GM19035 (cell line): ENCODE measurements at regions not wholly inside any gene's neighbourhood (a gene's known extent, or its start where the extent isn't known, plus 50 kb on each side); places are given as distances from the start of the nearest gene placed in this dataset.

Experiments
- ATAC-seq: cut with Tn5 transposase; IDR thresholded peaks from one replicate; pipeline ENCODE4 v1.9.1; 2021; ENCODE audit not compliant: unreplicated experiment

DNA sequence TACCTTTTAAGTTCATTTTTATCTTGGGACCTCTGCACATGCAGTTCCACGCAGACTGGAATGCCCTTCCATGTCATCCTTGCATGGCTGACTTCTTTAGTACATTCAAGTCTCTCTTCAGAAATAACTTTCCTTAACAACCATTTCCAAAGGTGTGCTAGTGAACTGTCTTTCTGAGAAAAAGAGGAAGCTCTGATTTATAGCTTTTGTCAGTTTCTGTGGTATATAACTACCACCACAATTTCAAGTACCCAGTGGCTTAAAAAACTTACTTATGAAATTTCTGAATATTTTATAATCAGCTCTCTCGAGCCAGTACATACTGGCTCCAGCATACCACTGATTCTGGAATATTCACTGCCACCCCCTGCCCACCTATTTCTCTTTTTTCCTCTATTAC lies 1613.8 kb downstream of the MAT2B start:
- no peak for ATAC-seq

DNA sequence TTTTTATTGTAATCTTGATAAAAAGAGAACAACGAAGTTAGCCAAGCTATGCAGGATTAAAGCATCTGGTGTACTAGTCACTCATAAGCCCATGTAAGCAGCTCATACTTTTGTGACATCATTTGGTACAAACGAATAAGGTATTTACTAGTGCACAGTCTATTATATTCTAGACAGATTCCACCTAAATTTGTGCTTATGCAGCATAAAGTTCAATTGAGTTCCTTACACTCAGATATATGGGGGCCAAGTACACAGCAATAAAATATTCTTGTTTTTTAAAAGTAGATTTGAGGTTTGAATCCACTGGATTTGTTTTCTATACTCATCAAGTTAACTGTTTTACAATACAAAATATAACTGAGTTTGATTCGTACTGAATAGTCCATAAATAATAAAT lies 1621.2 kb downstream of the MAT2B start:
- ATAC-seq: no peak

DNA sequence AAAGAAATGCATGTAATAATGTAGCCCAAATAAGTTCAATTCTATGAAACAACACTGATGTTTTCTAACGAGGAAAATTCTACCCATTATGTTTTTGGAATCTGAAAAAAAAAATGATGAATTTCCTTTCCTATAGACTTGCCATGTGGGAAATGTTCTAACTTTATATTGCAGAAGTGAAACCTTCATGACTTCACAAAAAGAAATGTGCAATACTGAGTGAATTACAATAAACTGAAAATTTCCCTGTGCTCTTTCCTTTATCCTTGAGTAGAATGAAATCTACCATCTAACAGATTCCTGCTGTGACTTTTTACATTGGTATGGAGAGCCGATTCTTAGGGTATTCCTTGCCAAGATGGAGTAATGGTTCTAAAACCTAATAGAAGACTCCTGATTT lies 1622.5 kb downstream of the MAT2B start:
- no peak for ATAC-seq

DNA sequence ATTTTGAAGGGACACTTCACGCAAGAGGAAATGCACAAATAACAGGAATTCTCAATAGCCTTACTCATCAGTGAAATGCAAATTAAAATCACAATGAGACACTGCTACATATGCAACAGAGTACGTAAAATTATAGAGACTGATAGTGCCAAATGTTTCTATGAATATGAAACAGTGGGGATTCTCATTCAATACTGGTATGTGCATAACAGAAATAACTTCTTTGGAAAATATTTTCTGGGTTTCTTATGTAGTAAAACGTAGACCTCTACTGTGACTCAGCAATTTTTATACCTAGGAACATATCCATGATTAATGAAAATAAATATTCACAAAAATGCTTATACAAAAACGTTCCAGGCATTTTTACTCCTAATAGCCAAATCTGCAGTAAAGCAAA lies 1625.2 kb downstream of the MAT2B start:
- ATAC-seq: no peak

DNA sequence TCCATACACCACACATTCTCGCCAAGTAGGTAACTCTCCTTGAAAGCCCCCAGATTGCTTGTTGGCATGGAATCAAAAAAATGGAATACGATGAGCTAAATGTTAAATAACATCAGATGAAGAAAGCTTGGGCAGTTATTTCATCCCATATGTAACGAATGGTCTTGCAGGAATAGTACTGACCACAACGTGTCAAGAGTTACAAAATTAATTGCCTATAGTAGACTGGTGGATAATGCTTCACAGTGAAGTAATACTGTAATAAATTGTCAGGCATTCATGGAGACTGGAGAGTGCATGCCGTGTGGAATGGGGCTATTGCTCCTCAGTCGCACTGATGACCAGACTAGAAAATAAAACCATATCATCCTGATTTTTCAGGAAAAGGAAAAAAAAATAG lies 1628.7 kb downstream of the MAT2B start:
- ATAC-seq: no peak

DNA sequence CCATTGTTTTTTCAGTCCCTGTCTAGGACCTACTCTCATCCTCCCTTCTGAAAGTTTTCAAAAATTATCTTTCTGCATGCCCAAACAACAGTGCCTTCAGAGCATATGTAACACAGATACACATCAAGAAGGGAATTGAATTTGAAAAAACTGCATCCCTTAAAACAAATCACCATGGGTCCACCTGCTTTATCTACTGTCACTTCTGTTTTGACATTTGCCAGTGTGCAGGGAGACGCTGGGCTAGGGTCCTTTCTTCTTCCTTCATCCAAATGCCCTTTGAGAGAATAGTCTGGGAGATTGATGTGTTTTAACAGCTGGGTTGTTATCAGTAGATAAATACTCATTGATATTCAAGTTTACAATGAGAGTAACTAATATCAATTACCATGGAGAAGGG lies 1630.1 kb downstream of the MAT2B start:
- no peak for ATAC-seq

DNA sequence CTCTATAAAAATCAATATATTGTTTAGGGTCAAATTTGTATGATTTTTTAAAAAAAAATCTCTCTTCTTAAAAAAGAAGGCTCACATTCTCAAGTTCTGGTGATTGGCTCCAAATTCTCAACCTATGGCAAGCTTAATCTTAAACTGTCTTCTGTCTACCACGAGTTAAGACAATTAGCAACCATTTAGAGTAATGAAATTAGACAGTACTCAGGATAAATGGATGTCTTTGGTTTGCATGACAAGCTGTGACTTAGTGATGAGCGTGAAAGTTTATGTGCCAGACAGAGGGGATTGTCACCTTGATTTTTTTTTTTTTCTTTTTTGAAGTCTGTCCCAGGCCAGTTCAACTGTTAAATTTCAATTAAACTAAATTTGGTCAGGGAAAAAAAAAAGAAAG lies 1632.3 kb downstream of the MAT2B start:
- no peak for ATAC-seq

DNA sequence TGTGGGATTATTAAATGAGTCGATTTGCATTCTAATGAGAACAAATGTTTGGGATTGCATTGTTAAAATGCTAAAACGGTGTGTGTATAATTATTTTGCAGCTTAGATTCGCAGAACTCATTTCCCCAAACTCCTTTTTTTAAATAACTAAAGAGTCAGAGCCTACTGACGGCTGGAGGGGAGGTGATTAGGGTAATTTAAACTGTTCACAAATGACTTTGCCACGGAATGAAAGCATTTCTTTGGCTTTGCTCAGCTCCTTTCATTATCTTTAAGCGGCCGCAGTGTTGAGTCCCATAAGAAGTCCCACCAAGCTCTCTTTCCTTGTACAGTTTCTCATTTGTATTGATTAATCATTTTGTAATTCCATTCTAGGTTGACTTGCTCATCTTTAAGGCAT lies 1632.8 kb downstream of the MAT2B start:
- ATAC-seq: no peak

DNA sequence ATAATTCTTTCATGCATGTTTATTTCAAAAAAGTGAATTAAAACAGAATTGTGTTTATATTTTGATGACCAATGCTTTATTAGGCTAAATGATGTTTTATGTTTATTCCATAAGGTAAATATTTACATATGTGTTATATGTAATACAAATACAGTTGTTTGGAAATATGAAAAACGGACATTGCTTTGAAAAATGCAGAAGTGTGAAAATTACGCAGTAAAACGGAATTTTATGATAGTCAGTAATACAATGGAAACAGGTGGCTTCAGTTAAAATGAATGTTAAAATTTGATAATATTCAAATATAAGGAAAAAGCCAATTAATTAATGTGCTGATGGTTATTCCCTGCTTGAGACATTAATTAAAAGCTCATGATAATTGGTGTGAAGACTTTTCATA lies 1633.8 kb downstream of the MAT2B start:
- ATAC-seq: no peak

DNA sequence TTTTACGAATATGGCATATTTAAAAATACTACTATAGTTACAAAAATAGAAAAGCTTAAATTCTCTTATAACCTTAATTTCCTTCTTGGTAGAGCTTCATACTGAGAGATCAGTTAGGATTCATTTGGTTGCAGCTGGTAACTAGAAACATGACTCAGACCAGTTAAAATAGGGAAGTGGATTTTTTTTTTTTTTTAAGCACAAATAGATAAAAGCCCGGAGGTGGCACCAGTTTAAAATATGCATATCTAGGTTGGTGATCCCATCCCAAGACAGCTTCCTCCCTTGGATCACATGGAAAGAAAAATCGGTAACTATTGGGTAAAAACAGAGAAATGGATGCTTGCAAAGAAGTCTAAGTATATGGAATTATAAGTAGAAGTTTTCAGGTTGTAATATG lies 1634.3 kb downstream of the MAT2B start:
- ATAC-seq: no peak

DNA sequence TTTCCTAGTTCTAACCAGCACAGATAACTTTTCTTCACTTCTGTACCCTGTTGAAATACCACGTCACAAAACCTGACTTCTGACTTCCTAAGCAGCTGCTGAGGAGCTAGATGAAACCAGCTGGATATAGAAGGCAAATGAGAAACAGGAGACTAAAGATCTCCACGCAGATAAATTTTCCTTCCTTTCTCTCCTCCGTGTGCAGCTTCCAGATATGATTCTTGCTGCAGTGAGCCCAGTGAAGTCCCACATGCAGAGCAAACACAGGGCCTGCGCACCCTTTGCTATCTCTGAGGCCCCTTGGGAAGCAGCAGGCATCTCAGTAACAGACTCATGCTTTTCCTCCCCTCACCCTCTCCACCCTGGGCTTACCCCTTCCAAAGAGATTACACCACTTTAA lies 1638.3 kb downstream of the MAT2B start:
- ATAC-seq: no peak

DNA sequence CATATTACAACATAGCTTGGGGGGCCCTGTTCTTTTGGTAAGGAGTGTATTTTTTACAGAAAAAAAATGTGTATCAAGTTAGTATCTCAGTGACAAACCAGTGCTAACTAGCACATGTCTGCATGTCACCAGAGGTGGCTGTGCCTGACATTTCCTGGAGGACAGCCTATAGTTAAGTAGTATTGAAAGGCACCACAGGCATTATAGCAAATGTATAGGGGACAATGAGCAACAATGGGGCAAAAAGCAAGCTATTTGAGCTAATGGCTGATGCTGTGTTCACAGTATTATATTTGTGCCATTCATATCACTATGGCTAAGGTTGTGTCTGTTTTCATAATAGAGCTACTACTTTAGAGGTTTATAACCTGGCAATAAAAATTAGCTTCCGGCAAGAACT lies 1644.0 kb downstream of the MAT2B start:
- no peak for ATAC-seq

DNA sequence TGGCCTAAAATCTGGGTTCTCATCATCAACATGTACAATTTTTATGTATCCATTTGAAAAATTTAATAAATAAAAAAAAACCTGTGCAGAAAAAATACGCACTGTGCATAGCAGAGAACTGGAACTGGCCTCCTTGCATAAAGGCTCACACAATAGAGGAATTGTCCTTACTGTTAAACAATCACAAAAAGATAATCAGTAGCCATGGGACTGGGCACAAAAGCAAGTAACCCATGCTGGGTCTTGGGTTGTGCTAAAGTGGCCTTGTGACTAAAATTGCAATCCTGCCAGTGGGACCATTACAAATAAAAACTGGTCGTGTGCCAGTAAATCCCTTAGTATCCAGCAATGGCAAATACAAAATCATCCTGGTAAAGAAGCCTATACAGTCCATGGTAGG lies 1646.6 kb downstream of the MAT2B start:
- no peak for ATAC-seq

DNA sequence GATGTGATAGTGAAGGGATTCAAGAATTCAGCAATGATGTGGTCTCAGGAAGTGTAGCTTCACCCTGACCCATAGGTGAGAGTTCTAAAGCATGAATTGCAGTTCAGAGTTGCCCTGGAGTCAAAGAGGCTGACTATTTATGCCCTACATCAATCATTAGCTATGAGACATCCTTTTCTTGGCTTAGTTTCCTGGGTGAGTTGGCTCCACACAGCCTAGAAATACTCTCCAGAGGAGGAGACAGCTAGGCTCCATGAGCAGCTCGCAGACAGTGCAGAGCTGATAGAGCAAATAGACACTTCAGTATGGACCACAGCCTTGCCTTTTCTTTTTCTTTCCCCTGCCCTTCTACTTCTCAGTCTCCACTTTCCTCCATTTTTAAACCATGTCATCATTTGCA lies 1651.8 kb downstream of the MAT2B start:
- no peak for ATAC-seq

DNA sequence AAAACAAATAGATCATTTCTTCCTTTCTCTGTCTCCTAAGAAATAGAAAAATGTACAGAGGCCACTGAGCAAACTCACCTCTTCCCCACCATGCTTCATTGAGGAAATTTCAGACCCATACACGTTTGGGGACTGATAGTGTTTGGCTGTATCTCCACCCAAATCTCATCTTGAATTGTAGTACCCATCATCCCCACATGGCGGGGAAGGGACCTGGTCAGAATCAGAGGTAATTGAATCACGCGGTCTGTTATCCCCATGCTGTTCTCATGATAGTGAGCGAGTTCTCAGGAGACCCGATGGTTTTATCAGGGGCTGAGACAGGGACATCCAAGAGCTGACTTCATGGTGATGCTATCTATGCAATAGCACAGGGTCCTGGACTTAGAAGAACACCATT lies 1655.8 kb downstream of the MAT2B start:
- no peak for ATAC-seq

DNA sequence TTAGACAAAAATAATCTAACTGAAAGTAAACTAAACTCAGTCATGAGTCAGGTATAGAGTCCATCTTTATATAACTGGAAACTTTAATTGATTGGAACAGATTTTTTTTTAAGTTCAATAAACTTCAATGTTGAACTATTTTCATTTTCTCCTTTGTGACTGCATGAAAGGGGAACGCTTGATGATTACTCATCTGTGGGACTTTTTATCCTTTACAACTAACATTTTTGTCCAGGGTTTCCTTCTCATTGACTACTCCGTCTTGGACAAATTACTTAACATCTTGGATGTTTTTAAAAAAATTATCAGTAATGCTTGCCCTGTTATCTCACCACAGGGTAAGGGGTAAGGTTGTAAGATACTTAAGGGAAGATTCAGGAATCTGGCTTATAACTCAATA lies 1658.4 kb downstream of the MAT2B start:
- ATAC-seq: no peak

DNA sequence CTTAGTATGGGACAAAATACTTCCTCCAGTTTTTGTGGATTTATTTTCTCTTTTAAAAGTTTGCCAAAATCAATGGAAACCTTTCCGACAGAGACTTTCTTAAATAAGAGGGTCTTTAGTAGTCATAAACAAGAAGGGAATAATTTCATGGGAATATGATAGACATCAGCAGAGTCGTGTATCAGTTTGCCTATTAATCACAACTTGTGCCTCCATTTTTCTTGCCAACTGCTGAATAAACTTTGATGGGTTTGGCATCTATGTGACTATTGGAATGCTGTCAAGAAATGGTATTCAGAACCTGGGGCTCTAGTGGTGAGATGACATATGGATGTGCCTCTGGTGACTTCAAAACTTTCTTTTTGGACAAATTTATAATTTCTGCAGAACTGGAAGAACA lies 1668.2 kb downstream of the MAT2B start:
- ATAC-seq: no peak

DNA sequence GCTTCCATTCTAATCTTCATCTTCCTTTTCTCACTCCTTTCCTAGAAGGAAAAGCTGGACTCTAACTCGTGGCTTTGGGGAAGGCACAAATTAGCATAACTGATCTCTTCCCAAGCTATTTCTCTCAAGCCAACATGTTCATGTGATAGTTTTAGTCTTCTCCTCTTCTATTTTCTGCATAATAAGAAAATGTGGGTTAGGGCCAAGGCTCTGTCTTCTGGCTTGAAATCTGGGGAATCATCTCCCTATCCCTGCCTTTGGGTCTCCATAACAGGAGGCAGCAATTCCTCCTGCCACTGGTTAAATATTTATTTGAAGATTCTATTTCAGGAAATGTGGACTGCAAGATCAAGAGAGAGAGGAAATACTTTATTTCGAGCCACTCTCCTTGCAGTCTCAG lies 1669.6 kb downstream of the MAT2B start:
- no peak for ATAC-seq

DNA sequence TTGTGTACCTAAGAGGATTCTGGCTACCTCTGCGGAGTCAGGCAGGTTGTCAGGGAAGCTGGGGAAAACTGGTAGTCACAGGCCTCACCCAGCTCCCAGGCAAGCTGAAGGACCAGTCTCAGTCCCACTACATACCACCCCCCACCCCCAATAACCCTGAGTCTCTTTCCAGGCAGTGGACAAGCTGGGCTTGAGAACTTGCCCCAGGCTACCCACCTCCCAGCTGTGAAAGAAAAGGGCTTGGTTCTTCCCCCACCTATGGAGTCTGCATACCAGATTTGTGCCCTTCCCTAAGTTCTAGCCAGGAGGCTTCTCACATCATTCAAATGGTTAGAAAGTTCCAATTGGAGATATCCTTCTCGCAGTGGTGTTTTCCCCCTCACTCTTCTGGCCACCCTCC lies 1678.8 kb downstream of the MAT2B start:
- ATAC-seq: no peak

DNA sequence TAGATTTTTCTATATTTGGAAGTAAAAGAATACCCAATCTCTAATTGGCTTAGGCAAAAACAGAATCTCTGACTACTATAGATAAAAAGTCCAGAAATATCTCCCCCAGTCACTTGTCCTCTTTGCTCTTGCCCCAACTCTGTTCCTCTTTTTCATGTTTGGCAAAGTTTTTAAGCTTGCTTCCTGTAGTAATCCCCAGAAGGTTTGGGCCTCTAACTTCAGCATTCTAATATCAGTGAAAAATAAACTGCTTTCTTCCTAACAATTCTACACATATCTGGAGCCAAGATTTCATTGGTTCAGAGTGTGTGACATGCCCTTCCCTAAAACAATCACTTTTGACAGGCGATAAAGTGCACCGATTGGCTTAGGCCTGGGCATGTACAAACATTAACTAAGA lies 1680.3 kb downstream of the MAT2B start:
- no peak for ATAC-seq

DNA sequence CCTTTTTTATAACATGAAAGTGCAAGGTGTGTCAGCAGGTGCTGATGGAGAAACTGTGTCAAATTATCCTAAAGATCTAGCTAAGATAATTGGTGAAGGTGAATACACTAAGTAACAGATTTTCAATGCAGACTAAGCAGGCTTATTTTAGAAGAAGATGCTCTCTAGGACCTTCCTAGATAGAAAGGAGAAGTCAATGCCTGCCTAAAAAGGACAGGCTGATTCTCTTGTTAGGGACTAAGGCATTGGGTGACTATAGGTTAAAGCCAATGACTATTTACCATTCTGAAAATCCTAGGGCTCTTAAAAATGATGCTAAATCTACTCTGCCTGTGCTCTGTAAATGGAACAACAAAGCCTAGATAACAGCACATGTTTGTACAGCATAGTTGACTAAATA lies 1682.4 kb downstream of the MAT2B start:
- ATAC-seq: no peak

DNA sequence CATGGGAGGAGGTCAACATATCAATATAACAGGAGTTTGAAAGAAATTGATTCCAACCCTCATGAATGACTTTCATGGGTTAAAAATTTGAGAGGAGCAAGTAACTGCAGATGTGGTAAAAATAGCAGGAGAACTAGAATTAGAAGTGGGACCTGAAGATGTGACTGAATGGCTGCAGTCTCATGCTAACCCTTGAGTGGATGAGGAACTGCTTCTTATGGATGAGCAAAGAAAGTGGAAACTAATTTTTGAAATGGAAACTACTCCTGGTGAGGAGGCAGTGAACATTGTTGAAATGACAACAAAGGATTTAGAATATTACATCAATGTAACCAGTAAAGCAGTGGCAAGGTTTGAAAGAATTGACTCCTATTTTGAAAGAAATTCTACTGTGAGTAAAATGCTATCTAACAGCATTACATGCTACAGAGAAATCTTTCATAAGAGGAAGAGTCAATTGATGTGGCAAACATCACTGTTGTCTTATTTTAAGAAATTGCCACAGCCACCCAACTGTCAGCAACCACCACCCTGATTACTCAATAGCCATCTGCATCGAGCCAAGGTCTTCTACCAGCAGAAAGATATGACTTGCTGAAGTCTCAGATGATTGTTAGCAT lies 1683.2 kb downstream of the MAT2B start:
- ATAC-seq: no peak

DNA sequence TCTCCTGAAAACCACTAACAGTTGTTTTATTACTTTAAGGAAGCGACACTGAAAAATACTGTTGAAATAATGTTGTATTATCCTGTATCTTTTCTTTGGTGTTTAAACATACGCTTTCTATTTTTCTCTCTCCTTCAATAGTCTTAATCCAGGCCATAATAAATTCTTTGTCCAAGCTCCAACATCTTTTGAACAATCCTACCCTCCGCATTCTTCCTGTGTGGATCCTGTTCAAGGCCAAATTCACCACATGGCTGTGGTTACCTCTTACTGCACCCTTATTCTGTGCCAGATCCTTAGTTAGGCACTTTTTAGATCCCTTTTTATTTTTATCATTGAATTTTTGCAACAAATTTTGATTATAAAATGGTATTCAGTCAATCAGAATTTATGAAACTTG lies 1691.5 kb downstream of the MAT2B start:
- ATAC-seq: no peak

DNA sequence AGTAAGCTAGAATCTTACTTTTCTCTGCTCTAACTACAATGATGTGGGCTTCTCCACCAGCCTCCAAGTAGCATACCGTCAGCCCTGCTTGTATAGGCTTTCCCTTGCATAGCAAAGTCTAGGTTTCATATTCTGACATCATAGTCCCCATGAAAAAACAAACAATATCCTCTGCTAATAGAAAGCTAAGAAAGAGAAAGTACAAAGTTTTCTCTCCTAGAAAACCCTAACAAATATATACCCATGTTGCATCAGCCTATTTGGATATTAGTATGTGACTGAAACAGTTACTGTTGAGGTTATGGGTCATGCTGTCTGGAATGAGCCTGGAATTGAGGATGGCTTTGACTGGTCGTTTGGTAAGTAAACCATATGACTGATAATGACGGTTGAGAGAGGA lies 1696.0 kb downstream of the MAT2B start:
- ATAC-seq: no peak
